NCI-H146 treated with DMSO at 0.1 percent for 48 hours (cell line): ENCODE measurements at regions not wholly inside any gene's neighbourhood (a gene's known extent, or its start where the extent isn't known, plus 50 kb on each side); places are given as distances from the start of the nearest gene placed in this dataset.

Experiments used
- DNase-seq: peaks from one replicate; lab custom pipeline; 2025; ENCODE audit not compliant: unreplicated experiment; lab: John Stamatoyannopoulos, UW

GRCh38 chr1:163013826-163014600 lies 55.1 kb upstream of the RGS4 start:
- DNase-seq, result no peak

DNA sequence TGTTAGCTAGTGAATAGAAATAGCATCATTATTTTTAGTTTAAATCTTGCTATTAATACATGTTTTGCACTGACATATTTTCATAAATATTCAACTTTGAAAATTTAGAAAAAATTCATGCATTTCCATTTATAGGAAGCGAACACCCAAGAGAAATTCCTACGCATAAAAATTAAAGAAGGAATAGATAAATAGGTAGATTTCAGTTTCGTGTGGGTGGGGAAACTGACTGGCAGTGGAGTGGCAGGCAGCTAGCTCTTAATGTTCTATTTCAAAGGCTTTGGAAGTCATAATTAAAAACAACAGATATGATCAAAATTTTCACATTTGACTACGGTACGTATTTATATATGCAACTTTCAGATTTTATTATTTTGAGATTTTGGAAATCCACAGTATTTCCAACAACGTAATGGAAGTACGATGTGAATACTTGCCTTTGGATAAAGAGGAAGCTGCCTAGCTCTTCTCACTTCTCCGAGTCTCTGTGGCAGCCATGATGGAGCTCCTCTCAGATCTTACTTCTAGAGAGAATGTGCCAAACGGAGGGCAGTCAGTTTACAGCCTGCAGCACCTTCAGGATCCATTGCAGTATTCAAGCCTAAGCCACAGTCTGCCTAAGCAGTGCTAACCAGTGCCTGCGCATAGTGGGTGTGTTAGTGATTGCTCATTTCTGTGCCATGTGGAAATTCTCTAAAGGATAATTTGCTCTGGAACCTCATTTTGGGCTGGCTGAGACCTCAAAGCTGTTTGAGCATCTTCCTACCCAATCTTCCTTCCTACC lies 62.9 kb upstream of the RGS4 start:
- DNase-seq, result no peak

DNA sequence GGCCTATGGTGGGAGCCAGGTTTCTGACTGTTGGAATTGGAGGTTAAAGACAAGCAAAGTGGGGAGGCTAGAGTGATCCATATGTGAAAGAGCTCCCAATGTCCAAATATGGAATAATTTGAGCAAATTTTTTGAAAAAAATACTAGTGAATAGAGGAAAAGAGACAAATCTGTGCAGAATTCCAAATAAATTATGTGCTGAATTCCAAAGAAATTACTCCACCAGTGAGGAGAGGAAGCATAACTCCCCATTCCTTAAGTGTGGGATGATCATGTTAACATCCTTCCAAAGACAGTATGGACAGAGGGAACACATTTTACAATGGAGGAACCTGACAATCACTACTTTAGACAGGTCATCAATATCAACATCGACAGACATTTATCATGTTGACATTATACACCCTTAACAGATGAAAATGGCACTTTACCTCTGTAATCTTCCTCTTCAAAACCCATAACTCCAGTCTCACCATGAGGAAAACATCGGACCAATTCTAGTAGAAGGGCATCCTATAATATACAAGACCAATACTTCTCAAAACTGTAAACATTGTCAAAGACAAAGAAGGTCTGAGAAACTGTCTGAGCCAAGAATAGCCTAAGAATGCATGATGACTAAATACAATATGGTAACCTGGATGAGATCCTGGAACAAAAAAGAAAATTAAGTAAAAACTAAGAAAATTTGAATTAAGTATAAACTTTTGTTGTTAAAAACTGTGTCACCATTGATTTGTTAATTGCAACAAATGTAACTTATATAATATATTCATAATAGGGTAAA lies 71.5 kb upstream of the RGS4 start:
- DNase-seq, result no peak

- no peak for DNase-seq
These were observed 72.9 kb upstream of the RGS4 start for GRCh38 chr1:162996261-162996660.

DNA sequence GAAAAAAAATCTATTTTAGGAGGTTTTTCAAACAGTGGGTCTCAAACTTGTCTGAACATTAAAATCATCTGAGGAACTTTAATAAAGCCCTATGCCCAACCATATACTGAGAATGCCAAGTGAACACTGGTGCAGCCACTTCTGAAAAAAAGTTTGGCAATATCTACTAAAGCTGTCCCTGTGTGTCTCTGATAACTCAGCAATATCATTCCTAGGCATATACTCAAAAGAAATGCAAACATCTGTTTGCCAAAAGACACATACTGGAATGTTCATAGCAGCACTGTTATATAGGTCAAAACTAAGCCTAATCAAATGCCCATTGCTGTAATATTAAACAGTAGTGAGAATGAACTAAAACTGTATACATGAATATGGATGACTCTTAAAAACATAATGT lies 74.2 kb upstream of the RGS4 start:
- no peak for DNase-seq

GRCh38 chr1:162993846-162994245 lies 75.3 kb upstream of the RGS4 start:
- DNase-seq, result no peak

- DNase-seq, result no peak
These were observed 76.2 kb upstream of the RGS4 start for GRCh38 chr1:162992945-162993344.

DNA sequence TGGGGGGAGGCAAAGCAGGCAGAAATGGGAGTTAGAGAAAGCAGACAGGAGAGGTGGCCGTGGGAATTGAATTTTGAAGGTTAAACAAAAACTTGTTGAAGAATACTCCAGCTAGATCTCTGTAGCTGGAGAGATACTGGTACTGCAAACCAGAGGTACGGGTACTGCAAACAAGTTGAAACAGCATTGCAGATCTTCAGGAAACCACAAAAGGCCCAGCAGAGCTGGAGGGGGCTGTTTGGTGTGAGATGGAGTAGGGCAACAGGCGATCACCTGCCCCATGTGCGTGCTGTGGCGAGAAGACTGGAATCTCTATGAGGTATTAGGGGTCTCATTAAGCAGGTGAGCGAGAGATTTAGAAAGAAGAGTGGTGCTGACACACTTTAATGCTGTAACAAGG lies 77.7 kb upstream of the RGS4 start:
- no peak for DNase-seq

DNA sequence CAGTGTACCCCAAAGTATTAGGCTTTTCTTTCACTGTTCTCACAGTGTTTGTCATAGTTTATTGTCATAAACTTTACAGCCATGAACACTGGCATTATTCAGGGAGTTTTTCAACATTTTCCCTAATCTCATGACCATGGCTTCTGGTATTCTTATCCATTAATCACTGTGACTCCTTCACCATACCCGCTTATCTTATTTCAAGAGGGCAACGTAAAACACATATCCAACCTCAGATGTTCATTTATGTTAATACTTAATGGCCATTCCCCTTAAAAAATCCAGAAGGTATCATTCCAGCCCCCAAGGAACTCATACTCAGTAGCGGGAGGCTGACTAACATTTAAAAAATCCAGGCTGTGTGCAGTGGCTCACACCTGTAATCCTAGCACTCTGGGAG lies 78.5 kb upstream of the RGS4 start:
- DNase-seq, result no peak

DNA sequence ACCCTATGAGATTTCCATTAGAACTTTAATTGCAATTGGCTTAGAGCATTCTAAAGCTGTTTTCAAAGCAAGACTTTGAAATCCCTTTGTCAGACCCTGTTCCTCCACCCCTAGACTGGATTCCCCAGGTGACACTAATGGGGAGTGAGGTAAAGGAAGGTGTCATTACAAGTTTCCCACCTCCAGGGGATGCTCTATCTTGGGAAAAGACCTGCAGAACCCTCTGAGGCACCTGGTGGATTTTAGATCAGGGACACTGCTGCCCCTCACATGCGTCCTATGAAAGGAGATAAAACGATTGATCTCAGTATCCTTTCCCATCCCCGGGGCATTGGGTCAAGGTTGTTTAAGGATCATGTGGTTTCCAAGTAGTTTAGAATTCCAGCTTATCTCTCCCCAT lies 80.3 kb upstream of the RGS4 start:
- DNase-seq, result no peak

- no peak for DNase-seq
These were observed 81.3 kb upstream of the RGS4 start for GRCh38 chr1:162987866-162988265.

GRCh38 chr1:162985816-162986435 lies 83.2 kb upstream of the RGS4 start:
- no peak for DNase-seq

DNA sequence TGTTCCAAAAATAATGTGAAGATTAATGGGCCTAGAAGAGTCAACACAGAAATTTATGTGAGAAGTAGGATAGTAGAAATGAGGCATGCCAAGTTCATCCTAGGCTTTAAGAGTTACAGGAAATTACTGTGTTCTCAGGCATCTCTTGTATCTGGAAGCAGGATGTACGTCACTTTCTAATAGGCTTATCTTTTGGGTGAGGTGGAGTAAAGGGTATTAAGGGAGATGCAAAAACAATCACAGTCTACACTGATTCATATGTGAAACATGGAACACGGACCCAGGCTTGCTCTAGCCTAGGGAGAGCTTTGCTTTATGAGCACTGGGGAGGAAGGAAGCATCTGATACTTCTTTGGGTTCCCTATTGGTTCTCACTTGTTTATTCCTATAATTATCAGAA lies 84.5 kb upstream of the RGS4 start:
- no peak for DNase-seq

DNA sequence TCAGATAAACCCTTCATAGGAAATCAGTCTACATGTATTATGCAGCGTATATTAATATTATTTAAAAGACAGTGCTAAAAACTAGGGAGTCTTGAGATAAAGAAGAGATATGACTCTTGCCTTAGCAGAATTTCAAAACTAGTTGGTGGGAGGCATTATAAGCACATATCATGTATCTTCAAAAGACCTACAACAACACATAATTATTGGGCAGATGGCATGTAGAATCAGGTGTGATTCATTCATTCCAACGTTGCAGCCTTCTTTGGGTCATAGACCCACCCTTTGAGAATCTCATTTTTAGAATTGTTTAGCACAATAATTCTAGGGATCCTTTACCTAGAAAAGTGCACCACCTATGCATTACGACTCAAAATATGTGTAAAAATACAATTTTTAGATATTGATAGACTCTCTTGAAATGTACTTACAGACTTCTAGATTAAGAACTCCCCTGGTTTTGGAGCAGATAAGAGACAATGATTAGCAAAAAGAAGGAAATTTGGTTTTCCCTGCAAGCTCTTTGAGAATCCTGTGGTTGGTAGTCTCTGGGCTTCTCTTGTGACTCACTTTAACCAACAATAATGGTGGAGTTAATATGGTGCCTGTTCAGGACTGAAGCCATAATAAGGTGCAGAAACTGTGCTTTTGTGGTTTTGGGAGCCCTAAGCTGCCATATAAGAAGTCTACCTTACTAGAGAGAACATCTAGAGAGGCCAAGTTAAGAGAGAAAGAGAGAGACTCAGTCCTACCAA lies 85.3 kb upstream of the RGS4 start:
- no peak for DNase-seq

DNA sequence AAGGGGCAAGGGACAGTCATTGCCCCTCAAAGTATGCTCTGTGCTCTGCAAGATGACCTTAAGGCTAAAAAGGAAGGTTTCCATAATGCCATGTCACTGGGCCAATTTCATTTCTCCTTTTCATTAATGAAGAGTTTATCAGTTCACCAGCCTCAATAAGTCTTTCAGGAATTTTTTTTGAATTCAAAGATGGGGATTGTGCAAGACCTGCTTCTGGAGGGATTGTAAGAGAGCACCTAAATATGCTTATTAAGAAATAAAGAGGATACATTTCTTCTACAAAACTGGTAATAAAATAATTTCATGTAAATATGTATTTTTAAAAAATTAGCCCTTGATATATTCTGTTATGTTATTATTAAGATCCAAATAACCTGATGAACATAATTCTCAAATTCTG lies 86.8 kb upstream of the RGS4 start:
- DNase-seq, result no peak

DNA sequence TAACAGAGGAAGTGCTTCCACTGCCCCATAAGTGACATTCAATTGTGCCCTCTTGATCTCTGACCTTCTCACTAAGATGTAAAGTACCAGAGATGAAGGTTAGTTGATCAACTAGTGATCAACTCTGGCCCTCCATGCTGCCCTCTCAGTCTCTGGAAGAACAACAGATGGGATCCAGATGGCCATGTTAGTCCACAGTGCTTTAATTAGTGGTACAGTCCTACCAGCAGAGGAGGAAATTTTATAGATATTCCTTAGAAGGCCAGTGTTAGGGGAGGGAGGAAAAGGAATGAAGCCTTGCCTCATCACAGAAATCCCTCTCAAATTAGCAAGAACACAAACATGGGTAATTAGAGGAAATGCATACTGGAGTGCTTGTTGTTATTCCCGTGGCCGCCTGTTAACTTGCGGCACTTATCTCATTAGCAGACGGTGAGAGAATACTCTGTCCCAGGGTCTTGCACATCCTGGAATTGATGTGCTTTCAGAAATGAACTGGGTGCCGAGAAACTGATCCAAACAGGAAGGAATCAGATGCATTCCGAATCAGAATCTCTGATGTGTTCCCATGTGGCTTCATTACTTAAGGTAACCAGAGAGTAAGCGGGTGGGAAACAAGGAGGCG lies 91.1 kb upstream of the RGS4 start:
- DNase-seq, result no peak

DNA sequence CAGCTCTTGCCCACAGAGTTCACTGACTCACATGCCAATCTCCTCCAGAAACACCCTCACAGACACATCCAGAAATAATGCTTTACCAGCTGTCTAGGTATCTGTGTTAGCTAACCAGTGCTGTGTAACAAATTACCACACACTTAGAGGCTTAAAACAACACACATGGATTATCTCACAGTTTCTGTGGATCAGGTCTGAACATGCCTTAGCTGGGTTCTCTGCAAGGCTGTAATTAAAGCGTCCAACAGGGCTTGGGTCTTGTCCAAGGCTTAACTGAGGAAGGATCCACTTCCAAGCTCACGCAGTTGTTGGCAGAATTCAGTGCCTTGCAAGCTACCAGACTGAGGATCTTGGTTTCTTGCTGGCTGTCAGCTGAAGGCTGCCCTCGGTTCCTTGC lies 92.5 kb upstream of the RGS4 start:
- DNase-seq, result no peak

- DNase-seq, result no peak
These were observed 94.4 kb upstream of the RGS4 start for GRCh38 chr1:162974810-162975209.

DNA sequence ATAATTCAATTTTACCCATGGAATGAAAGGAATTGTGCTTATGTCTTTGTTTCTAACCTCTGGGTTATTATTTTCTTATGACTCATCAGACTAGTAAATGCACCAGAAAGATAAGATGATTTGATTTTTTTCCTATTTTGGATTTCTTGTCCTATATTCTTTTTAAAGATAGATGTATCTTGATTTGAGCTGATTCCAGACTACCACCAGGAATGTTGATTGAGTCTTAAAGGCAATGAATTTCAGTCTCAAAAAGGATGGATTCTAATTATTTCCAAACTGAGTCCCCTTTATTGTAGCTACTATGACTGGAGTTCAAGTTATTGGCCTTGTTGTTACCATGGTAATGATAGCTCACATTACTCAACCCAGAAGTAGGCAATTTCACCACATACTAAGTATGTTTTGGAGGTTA lies 95.8 kb upstream of the RGS4 start:
- no peak for DNase-seq

DNA sequence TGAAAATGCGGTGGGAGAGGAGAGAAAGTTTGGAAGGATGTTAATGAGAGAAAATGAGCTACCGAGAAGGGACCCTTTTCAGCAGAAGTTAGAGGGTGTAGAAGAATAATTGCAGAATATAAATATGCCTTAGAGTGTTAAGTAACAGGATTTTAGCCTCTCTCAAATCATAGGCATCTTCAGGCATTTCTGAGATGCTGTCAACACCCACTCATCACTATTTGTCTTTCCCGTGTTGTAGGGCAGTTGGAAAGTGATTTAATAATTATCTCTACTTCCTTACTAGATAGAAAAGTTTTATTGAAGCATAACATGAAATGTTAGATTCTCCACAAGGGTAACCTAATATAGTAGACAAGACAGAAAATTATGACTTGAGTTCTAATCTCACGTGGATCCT lies 96.4 kb upstream of the RGS4 start:
- no peak for DNase-seq
